Psoas muscle (tissue), 7 donors: ENCODE measurements at regions not wholly inside any gene's neighbourhood (a gene's known extent, or its start where the extent isn't known, plus 50 kb on each side); places are given as distances from the start of the nearest gene placed in this dataset.

Source experiments
- ATAC-seq, 4 donors: fragments of 200-7000 bp; cut with Tn5 transposase; one replicate each; pipeline ENCODE4 v1.9.1; 2020; ENCODE audit warnings: moderate library complexity in 3 of 4, mild to moderate bottlenecking in 2 of 4
- DNase-seq, 2 donors: peaks; one replicate each; pipeline ENCODE4 v3.0.0-alpha.2; 2020
- H3K27ac ChIP-seq: fragments of 200-600 bp; one replicate; pipeline ENCODE4 v1.8.0; 2022
- H3K27me3 ChIP-seq, 3 donors: fragments of 200-600 bp in 1 of 3; one replicate each; pipeline versions ENCODE4 v1.6.1 to v1.8.0; 2013 to 2022; ENCODE audit warnings: low read length in 2 of 3, mild to moderate bottlenecking in 2 of 3, moderate library complexity in 1 of 3; ENCODE audit not compliant: insufficient read depth in 3 of 3
- H3K36me3 ChIP-seq, 2 donors: fragments of 200-600 bp in 1 of 2; one replicate each; pipeline versions ENCODE4 v1.6.1 to v1.8.0; 2013 to 2022; ENCODE audit warnings: low read depth in 1 of 2, mild to moderate bottlenecking in 1 of 2, moderate library complexity in 1 of 2; ENCODE audit not compliant: insufficient read depth in 1 of 2
- H3K4me1 ChIP-seq: fragments of 200-600 bp; one replicate; pipeline ENCODE4 v1.8.0; 2022
- H3K4me3 ChIP-seq: fragments of 200-600 bp; one replicate; pipeline ENCODE4 v1.8.0; 2022; ENCODE audit warnings: mild to moderate bottlenecking
- H3K9me3 ChIP-seq: fragments of 200-600 bp; one replicate; pipeline ENCODE4 v1.8.0; 2022
- WGBS, 3 donors: extraction: QIAGEN DNeasy Blood & Tissue Kit; methylation state at CpG; one replicate each; pipeline versions ENCODE4 v1.1.6 to v1.1.7; 2013; 5-methylcytosine and 5-hydroxymethylcytosine counted together
- intact Hi-C, 2 donors: fragments of 100-400 bp; cut with DNase I; formaldehyde crosslinking; loops; one replicate each; pipeline versions ENCODE4 v1.11.0 to v1.14.2; 2022
- TF ChIP-seq, protein P1 (sequence below): fragments of 200-600 bp; IDR thresholded peaks from one replicate; pipeline ENCODE4 v1.8.0; 2022; ENCODE audit warnings: antibody characterized with exemption
- donor health status: healthy with polysubstance abuse.
- donor health status: DM: no; HTN: no; CAD: no; lungs with moderate emphysema.
- donor health status: Bipolar disorder and iron deficiency.
- donor health status: healthy.
- donor health status: DM: yes; HTN: yes; CAD: no.
- donor health status: DM: no; HTN: no; CAD: no.
- donor health status: DM: yes; HTN: yes; CAD: no.

DNA sequence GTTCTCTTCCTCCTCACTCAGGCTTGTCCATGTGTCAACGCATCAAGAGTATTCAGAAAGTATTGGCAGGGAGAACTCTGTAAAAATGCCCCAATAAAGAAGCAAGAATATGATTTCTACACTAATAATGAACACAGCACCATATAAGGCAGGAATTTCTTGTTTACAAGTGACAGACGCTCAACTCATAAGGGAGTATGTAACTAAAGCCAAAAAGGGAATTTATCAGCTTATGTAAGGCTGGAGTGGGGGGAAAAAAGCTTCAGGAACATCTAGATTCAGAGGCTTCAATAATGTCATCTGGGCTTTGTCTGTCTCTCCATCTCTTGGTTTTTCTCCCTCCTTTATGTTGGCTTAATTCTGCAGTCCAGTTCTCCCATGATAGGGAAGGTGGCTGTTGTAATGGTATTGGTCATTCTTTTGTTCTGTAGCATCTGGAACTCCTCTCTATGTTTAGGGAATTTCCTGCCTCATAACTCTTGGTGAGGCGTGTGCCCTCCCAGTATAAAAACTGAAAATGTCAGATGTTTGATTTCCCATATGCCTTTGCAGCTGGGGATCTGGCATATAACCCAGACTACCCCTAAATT lies 125.1 kb upstream of the COL21A1 start:
- Histone ChIP-seq H3K4me1 (peaks cover 28% of the 10 kb centered on the region), H3K9me3 (no peaks in the 10 kb centered on the region), H3K27me3 (no peaks in the 10 kb centered on the region), H3K36me3 (no peaks in the 10 kb centered on the region), H3K27ac (peak overlapping the region; percentile 74), H3K4me3 (no peak overlapping the region)
- DNase-seq (no peak), ATAC-seq (no peak)
- intact Hi-C loops: no loop called here
- TF ChIP-seq, protein P1, sequence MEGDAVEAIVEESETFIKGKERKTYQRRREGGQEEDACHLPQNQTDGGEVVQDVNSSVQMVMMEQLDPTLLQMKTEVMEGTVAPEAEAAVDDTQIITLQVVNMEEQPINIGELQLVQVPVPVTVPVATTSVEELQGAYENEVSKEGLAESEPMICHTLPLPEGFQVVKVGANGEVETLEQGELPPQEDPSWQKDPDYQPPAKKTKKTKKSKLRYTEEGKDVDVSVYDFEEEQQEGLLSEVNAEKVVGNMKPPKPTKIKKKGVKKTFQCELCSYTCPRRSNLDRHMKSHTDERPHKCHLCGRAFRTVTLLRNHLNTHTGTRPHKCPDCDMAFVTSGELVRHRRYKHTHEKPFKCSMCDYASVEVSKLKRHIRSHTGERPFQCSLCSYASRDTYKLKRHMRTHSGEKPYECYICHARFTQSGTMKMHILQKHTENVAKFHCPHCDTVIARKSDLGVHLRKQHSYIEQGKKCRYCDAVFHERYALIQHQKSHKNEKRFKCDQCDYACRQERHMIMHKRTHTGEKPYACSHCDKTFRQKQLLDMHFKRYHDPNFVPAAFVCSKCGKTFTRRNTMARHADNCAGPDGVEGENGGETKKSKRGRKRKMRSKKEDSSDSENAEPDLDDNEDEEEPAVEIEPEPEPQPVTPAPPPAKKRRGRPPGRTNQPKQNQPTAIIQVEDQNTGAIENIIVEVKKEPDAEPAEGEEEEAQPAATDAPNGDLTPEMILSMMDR: no peak
- 52 to 61% (median 60%) methylated on average over 3 of the region's 3 CpGs for WGBS, 3 donors

DNA sequence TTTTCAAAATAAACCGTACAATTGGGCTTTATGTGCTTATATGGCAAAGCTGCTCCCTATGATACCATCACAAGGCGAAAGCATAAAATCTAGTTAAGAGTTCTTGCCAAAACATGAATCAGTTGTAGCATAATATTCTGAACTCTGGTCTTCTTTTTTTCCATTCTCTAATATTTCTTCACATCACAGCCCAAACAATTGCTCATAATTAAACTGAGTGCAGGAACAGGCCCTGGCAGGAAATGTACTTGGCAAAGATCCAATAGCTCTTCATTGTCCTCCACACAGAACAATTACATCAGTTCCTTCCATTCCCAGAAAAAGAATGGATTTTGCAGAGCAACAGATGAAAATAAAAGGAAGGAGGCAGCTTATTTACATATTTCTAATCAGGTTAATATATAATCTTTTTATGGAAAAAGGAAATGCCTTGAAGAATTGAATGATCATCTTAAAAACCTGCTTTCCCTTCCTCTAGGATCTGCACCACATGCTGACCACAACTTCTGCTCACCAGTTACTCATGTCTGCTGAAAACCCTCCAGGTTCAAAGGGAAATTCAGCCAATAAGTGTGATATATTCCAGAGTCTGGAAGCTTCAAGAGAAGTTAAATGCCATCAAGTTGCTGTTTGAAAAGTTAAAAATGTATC lies 123.3 kb upstream of the COL21A1 start:
- peak overlapping the region; percentile 74 for H3K27ac ChIP-seq
- ATAC-seq (peak; percentile 42 to 74 (median 68)), DNase-seq (no peak)
- intact Hi-C loops: no loop called here
- TF ChIP-seq, protein P1: no peak
- peaks cover 28% of the 10 kb centered on the region for H3K4me1 ChIP-seq
- no peaks in the 10 kb centered on the region for H3K9me3 ChIP-seq
- H3K27me3 ChIP-seq: no peaks in the 10 kb centered on the region
- no peaks in the 10 kb centered on the region for H3K36me3 ChIP-seq
- WGBS, 3 donors: 32 to 45% (median 38%) methylated on average over 2 of the region's 2 CpGs
- no peak overlapping the region for H3K4me3 ChIP-seq

DNA sequence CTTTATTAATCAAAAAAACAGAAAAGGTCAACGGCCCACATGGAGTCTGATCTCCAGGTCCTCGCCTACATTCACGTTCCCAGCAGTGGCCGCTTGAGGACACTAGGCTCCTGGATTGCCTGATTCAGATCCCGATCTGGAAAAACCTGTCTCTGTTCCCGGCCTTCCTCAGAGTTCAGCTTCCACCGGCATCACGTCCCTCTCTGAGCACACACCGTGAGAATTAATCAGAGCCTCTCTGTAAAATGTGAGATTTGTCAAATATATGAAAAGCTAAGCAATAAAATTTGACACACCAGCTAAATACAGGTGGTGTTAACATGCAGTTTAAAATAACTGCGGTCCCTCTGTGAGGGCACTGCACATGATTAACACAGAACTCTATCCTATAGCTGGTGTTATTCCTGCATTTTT lies 122.8 kb upstream of the COL21A1 start:
- DNase-seq (peak; percentile 39 to 63), ATAC-seq (peak; percentile 64 to 86 (median 81))
- Histone ChIP-seq H3K27me3 (no peaks in the 10 kb centered on the region), H3K4me3 (no peak overlapping the region), H3K36me3 (no peaks in the 10 kb centered on the region), H3K4me1 (peaks cover 22% of the 10 kb centered on the region), H3K9me3 (no peaks in the 10 kb centered on the region), H3K27ac (peak overlapping the region; percentile 74)
- 11 to 13% (median 12%) methylated on average over 10 of the region's 10 CpGs for WGBS, 3 donors
- TF ChIP-seq, protein P1: peak; percentile 59
- intact Hi-C loops: no loop called here

DNA sequence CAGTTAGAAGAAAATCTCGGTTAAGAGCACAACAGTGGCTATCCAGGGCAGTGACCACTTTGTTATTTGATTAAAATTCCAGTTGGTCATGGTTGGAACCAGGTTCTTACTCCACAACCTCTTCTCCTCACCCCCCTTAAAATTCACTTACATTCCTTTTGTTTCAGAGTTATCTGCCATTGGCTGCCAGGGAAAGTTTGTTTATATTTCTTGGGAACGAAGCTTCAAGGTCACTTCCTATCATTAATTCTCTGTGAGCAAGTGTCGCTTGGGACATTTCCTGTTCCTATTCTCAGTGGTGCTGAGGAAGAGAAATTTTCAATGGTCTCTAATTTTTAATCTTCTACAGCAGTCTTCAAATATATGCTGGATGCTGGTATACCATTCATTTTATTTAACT lies 121.1 kb upstream of the COL21A1 start:
- intact Hi-C loops: no loop called here
- ATAC-seq (no peak), DNase-seq (no peak)
- Histone ChIP-seq H3K36me3 (no peaks in the 10 kb centered on the region), H3K27ac (no peak overlapping the region), H3K9me3 (no peaks in the 10 kb centered on the region), H3K27me3 (no peaks in the 10 kb centered on the region), H3K4me1 (peaks cover 16% of the 10 kb centered on the region), H3K4me3 (no peak overlapping the region)
- WGBS, 3 donors: 47 to 52% (median 51%) methylated on average over 3 of the region's 3 CpGs
- TF ChIP-seq, protein P1: no peak
